Transverse colon (tissue), 4 donors: ENCODE measurements at regions not wholly inside any gene's neighbourhood (a gene's known extent, or its start where the extent isn't known, plus 50 kb on each side); places are given as distances from the start of the nearest gene placed in this dataset.

Source experiments
- EP300 ChIP-seq: sonication (generic); formaldehyde crosslinking; IDR thresholded peaks from one replicate; pipeline ENCODE4 v1.6.1; 2017; ENCODE audit warnings: antibody characterized with exemption, low read depth
- POLR2AphosphoS5 ChIP-seq, 3 donors: sonication (generic); formaldehyde crosslinking; IDR thresholded peaks; one replicate each; pipeline ENCODE4 v1.6.1; 2016; ENCODE audit warnings: antibody characterized with exemption in 3 of 3
- TF ChIP-seq, protein P1 (sequence below), 5 experiments: fragments of 200-600 bp in 3 of 5; fragments of 450-650 bp in 2 of 5; sonication (generic) in 3 of 5; IDR thresholded peaks; 1 replicate in 2 of 5; 2 replicates in 3 of 5; pipeline ENCODE4 v1.5.1; 2016 to 2017; ENCODE audit warnings: antibody characterized with exemption in 5 of 5, inconsistent platforms in 3 of 5, mild to moderate bottlenecking in 2 of 5, moderate library complexity in 1 of 5

DNA sequence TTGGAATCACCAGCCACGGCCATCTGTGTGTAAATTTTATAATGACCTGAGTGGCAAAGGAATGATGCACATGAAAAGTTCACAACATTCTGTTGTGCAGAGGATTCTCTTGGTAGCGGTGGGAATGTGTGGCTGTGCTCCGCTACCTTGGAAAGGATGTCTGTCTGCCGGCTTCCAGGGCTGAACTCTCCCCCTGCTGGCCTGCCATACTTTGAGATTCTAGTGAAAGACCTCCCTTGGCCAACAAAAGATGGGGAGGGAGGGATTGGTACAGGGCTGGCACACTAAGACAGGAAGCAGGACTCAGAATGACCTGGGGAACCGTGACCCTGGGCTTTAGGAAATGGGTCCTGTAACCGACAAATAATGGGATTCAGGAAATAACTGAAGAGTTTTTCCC is 194.5 kb upstream of the PLD5 start:
- TF ChIP-seq, protein P1, sequence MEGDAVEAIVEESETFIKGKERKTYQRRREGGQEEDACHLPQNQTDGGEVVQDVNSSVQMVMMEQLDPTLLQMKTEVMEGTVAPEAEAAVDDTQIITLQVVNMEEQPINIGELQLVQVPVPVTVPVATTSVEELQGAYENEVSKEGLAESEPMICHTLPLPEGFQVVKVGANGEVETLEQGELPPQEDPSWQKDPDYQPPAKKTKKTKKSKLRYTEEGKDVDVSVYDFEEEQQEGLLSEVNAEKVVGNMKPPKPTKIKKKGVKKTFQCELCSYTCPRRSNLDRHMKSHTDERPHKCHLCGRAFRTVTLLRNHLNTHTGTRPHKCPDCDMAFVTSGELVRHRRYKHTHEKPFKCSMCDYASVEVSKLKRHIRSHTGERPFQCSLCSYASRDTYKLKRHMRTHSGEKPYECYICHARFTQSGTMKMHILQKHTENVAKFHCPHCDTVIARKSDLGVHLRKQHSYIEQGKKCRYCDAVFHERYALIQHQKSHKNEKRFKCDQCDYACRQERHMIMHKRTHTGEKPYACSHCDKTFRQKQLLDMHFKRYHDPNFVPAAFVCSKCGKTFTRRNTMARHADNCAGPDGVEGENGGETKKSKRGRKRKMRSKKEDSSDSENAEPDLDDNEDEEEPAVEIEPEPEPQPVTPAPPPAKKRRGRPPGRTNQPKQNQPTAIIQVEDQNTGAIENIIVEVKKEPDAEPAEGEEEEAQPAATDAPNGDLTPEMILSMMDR (IDR thresholded peaks at IDR 0.05), result no peak
- TF ChIP-seq POLR2AphosphoS5 (IDR thresholded peaks at IDR 0.05) (no peak), EP300 (no peak)
